ENCODE measurements at regions not wholly inside any gene's neighbourhood (a gene's known extent, or its start where the extent isn't known, plus 50 kb on each side); places are given as distances from the start of the nearest gene placed in this dataset.

GRCh38 chr4:57371671-57372070 lies 261.5 kb upstream of the IGFBP7 start:
- no peak overlapping the region for H3K4me3 ChIP-seq (ENCODE audit: low read depth, low read length)
- no peak for DNase-seq
- H3K27ac ChIP-seq: no peak overlapping the region
- no peaks in the 10 kb centered on the region for H3K27me3 ChIP-seq (replicated peaks)
- in situ Hi-C loops (cut with HindIII; ENCODE audit: low pct_ligation_motif_present, low sequenced_read_pairs): no loop called here
- no peaks in the 10 kb centered on the region for H3K36me3 ChIP-seq (replicated peaks)
- TF ChIP-seq, protein P1, sequence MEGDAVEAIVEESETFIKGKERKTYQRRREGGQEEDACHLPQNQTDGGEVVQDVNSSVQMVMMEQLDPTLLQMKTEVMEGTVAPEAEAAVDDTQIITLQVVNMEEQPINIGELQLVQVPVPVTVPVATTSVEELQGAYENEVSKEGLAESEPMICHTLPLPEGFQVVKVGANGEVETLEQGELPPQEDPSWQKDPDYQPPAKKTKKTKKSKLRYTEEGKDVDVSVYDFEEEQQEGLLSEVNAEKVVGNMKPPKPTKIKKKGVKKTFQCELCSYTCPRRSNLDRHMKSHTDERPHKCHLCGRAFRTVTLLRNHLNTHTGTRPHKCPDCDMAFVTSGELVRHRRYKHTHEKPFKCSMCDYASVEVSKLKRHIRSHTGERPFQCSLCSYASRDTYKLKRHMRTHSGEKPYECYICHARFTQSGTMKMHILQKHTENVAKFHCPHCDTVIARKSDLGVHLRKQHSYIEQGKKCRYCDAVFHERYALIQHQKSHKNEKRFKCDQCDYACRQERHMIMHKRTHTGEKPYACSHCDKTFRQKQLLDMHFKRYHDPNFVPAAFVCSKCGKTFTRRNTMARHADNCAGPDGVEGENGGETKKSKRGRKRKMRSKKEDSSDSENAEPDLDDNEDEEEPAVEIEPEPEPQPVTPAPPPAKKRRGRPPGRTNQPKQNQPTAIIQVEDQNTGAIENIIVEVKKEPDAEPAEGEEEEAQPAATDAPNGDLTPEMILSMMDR (IDR thresholded peaks at IDR 0.05; ENCODE audit: low read depth, low read length, missing control alignments): no peak

DNA sequence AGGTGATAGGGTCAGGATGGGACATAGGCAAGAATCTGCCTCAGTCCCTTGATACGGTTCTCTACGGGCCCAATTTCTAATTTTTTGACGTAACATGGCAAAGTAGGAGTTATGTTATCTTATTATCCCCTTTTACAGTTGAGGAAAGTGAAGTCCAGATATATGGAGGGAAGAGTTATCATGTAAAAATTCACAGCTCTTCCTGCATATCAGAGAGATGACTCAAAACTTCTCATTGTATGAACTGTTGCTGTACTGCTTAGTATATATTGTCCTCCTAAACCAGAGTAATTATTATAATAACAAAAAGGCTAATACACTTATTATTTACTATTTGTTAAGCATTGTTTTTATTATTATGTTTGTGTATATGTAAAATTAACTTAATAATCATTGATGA lies 260.5 kb upstream of the IGFBP7 start:
- in situ Hi-C loops (cut with HindIII; ENCODE audit: low pct_ligation_motif_present, low sequenced_read_pairs): no loop called here
- Histone ChIP-seq H3K27ac (no peak overlapping the region), H3K27me3 (replicated peaks) (no peaks in the 10 kb centered on the region), H3K4me3 (ENCODE audit: low read depth, low read length) (no peak overlapping the region), H3K36me3 (replicated peaks) (no peaks in the 10 kb centered on the region)
- TF ChIP-seq, protein P1 (IDR thresholded peaks at IDR 0.05; ENCODE audit: low read depth, low read length, missing control alignments): no peak
- no peak for DNase-seq

GRCh38 chr4:57369446-57369845 lies 259.3 kb upstream of the IGFBP7 start:
- peak; percentile 29 for DNase-seq
- TF ChIP-seq, protein P1 (IDR thresholded peaks at IDR 0.05; ENCODE audit: low read depth, low read length, missing control alignments): no peak
- in situ Hi-C loops (cut with HindIII; ENCODE audit: low pct_ligation_motif_present, low sequenced_read_pairs): no loop called here

DNA sequence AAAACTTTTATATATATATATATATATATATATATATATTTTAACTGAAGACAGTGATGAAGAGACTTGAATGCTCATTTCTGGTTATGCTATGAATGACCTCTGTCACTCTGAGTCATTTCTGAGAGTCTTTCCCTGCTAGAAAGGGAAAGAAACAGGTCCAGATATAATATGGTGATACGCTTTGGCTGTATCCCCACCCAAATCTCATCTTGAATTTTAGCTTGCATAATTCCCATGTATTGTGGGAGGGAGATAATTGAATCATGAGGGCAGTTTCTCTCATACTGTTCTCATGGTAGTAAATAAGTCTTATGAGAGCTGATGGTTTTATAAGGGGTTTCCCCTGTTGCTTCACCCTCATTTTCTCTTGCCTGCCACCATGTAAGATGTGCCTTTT lies 254.1 kb upstream of the IGFBP7 start:
- TF ChIP-seq, protein P1 (IDR thresholded peaks at IDR 0.05; ENCODE audit: low read depth, low read length, missing control alignments): no peak
- in situ Hi-C loops (cut with HindIII; ENCODE audit: low pct_ligation_motif_present, low sequenced_read_pairs): no loop called here
- Histone ChIP-seq H3K27ac (no peak overlapping the region), H3K36me3 (replicated peaks) (no peaks in the 10 kb centered on the region), H3K27me3 (replicated peaks) (no peaks in the 10 kb centered on the region), H3K4me3 (ENCODE audit: low read depth, low read length) (no peak overlapping the region)
- no peak for DNase-seq

More at GRCh38 chr4:57369446-57369845, 259.3 kb upstream of the IGFBP7 start:
- Histone ChIP-seq H3K27me3 (replicated peaks) (no peaks in the 10 kb centered on the region), H3K27ac (no peak overlapping the region), H3K4me3 (ENCODE audit: low read depth, low read length) (no peak overlapping the region), H3K36me3 (replicated peaks) (no peaks in the 10 kb centered on the region)

- DNase-seq: no peak
- Histone ChIP-seq H3K36me3 (replicated peaks) (no peaks in the 10 kb centered on the region), H3K27me3 (replicated peaks) (no peaks in the 10 kb centered on the region), H3K27ac (no peak overlapping the region), H3K4me3 (ENCODE audit: low read depth, low read length) (no peak overlapping the region)
- in situ Hi-C loops (cut with HindIII; ENCODE audit: low pct_ligation_motif_present, low sequenced_read_pairs): no loop called here
- TF ChIP-seq, protein P1 (IDR thresholded peaks at IDR 0.05; ENCODE audit: low read depth, low read length, missing control alignments): no peak
These were observed 253.2 kb upstream of the IGFBP7 start for GRCh38 chr4:57363346-57363745.

DNA sequence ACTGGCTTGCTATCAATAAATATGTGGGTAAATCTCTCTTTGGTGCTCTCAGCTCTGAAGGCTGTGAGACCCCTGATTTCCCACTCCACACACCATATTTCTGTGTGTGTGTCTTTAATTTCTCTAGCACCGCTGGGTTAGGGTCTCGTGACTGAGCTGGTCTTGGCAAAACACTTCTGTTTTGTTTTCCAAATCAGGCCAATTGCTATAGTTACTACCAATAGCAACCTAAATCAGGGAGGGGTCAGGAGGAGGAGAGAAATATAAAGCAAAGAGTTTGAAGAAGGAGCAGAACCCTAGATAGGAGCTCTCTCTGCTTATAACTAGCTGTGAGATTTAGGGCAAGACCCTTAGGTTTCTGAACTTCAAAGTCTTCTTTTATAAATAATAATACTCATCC lies 250.5 kb upstream of the IGFBP7 start:
- Histone ChIP-seq H3K27me3 (replicated peaks) (no peaks in the 10 kb centered on the region), H3K4me3 (ENCODE audit: low read depth, low read length) (no peak overlapping the region), H3K36me3 (replicated peaks) (no peaks in the 10 kb centered on the region), H3K27ac (no peak overlapping the region)
- in situ Hi-C loops (cut with HindIII; ENCODE audit: low pct_ligation_motif_present, low sequenced_read_pairs): no loop called here
- TF ChIP-seq, protein P1 (IDR thresholded peaks at IDR 0.05; ENCODE audit: low read depth, low read length, missing control alignments): no peak
- no peak for DNase-seq

Measured in brain microvascular endothelial cell (primary cell).